GM23338 (cell line): ENCODE measurements at regions not wholly inside any gene's neighbourhood (a gene's known extent, or its start where the extent isn't known, plus 50 kb on each side); places are given as distances from the start of the nearest gene placed in this dataset.

Experiments
- ATAC-seq: fragments of 200-7000 bp; cut with Tn5 transposase; 3 replicates; pipeline ENCODE4 v1.9.1; 2020
- DNase-seq: peaks from one replicate; pipeline ENCODE4 v3.0.0-alpha.2; 2015; ENCODE audit warnings: low spot score
- H2AFZ ChIP-seq: fragments of 200-600 bp; sonication (generic); 2 replicates; pipeline ENCODE4 v1.8.0; 2016; ENCODE audit warnings: antibody characterized with exemption, mild to moderate bottlenecking, moderate library complexity
- H3F3A ChIP-seq: fragments of 200-600 bp; sonication (generic); replicated peaks from 2 replicates; pipeline ENCODE4 v1.8.0; 2017; ENCODE audit warnings: antibody characterized with exemption, mixed run types, low read depth
- H3K27ac ChIP-seq: fragments of 200-600 bp; sonication (generic); 2 replicates; pipeline ENCODE4 v1.6.1; 2016; ENCODE audit warnings: low read depth
- H3K27me3 ChIP-seq: fragments of 200-600 bp; sonication (generic); 2 replicates; pipeline ENCODE4 v1.8.0; 2016; ENCODE audit warnings: mild to moderate bottlenecking, mixed run types, moderate library complexity; ENCODE audit not compliant: insufficient read depth
- H3K36me3 ChIP-seq: fragments of 200-600 bp; sonication (generic); 2 replicates; pipeline ENCODE4 v1.8.0; 2016; ENCODE audit warnings: mild to moderate bottlenecking; ENCODE audit not compliant: insufficient read depth
- H3K4me1 ChIP-seq: fragments of 200-600 bp; sonication (generic); 2 replicates; pipeline ENCODE4 v1.8.0; 2016; ENCODE audit warnings: mild to moderate bottlenecking, moderate library complexity; ENCODE audit not compliant: insufficient read depth
- H3K4me2 ChIP-seq: fragments of 200-600 bp; sonication (generic); 2 replicates; pipeline ENCODE4 v1.7.1; 2017; ENCODE audit warnings: mixed run types
- H3K4me3 ChIP-seq: fragments of 200-600 bp; sonication (generic); 2 replicates; pipeline ENCODE4 v1.6.1; 2016; ENCODE audit warnings: mixed run types
- H3K79me2 ChIP-seq: fragments of 200-600 bp; sonication (generic); replicated peaks from 2 replicates; pipeline ENCODE4 v1.8.0; 2017; ENCODE audit warnings: mild to moderate bottlenecking; ENCODE audit not compliant: insufficient read depth
- H3K9me2 ChIP-seq: fragments of 200-600 bp; sonication (generic); 2 replicates; pipeline ENCODE4 v1.8.0; 2017; ENCODE audit not compliant: insufficient read depth
- H4K20me1 ChIP-seq: fragments of 200-600 bp; sonication (generic); replicated peaks from 2 replicates; pipeline ENCODE4 v1.8.0; 2017; ENCODE audit warnings: mild to moderate bottlenecking; ENCODE audit not compliant: insufficient read depth
- H3K27ac Mint-ChIP-seq: 2 replicates; pipeline ENCODE4 v1.8.0; 2020; ENCODE audit warnings: inconsistent platforms, mild to moderate bottlenecking, moderate library complexity, mixed read lengths
- H3K27me3 Mint-ChIP-seq: 3 replicates; pipeline ENCODE4 v1.8.0; 2022; ENCODE audit warnings: low read depth, mild to moderate bottlenecking, moderate library complexity, mixed read lengths, inconsistent platforms; ENCODE audit not compliant: insufficient read depth, poor library complexity
- H3K36me3 Mint-ChIP-seq: 3 replicates; pipeline ENCODE4 v1.8.0; 2021; ENCODE audit warnings: low read depth, mild to moderate bottlenecking, inconsistent platforms, moderate library complexity, mixed read lengths
- H3K4me1 Mint-ChIP-seq: 3 replicates; pipeline ENCODE4 v1.8.0; 2020; ENCODE audit warnings: mild to moderate bottlenecking, inconsistent platforms, mixed read lengths
- H3K4me3 Mint-ChIP-seq: 3 replicates; pipeline ENCODE4 v1.8.0; 2021; ENCODE audit warnings: moderate library complexity, mild to moderate bottlenecking, inconsistent platforms, mixed read lengths
- H3K9me3 Mint-ChIP-seq: 3 replicates; pipeline ENCODE4 v1.8.0; 2020; ENCODE audit warnings: moderate library complexity, mild to moderate bottlenecking, inconsistent platforms, mixed read lengths
- CREB1 ChIP-seq: fragments of 250-450 bp; sonication (Bioruptor Pico); IDR thresholded peaks from 2 replicates; pipeline ENCODE4 v1.5.0; 2020; ENCODE audit warnings: low read depth, mild to moderate bottlenecking, moderate library complexity
- EZH2 ChIP-seq: fragments of 200-600 bp; sonication (generic); IDR thresholded peaks from one replicate; pipeline ENCODE4 v1.8.0; 2017; ENCODE audit warnings: antibody characterized with exemption, mild to moderate bottlenecking, low read depth; ENCODE audit not compliant: unreplicated experiment
- EZH2phosphoT487 ChIP-seq: fragments of 200-600 bp; sonication (generic); IDR thresholded peaks from one replicate; pipeline ENCODE4 v1.8.1; 2018; ENCODE audit warnings: antibody characterized with exemption; ENCODE audit not compliant: unreplicated experiment
- NANOG ChIP-seq: IDR thresholded peaks from 2 replicates; pipeline ENCODE4 v1.6.1; 2016; ENCODE audit warnings: antibody characterized with exemption, borderline replicate concordance
- POLR2AphosphoS5 ChIP-seq: IDR thresholded peaks from 2 replicates; pipeline ENCODE4 v1.6.1; 2016; ENCODE audit warnings: antibody characterized with exemption, low read depth
- STAT1 ChIP-seq: IDR thresholded peaks from one replicate; pipeline ENCODE4 v1.6.1; 2016; ENCODE audit warnings: antibody characterized with exemption; ENCODE audit not compliant: unreplicated experiment
- ZNF114 ChIP-seq: fragments of 250-450 bp; sonication (Bioruptor Pico); IDR thresholded peaks from 2 replicates; pipeline ENCODE4 v1.5.0; 2020; ENCODE audit warnings: mild to moderate bottlenecking, moderate library complexity
- ZNF331 ChIP-seq: fragments of 250-450 bp; sonication (Bioruptor Pico); IDR thresholded peaks from 2 replicates; pipeline ENCODE4 v1.5.0; 2020; ENCODE audit warnings: low read depth, mild to moderate bottlenecking, moderate library complexity
- TF ChIP-seq, protein P1 (sequence below): IDR thresholded peaks from 2 replicates; pipeline ENCODE4 v1.6.1; 2016; ENCODE audit warnings: antibody characterized with exemption
- TF ChIP-seq, protein P2 (sequence below): fragments of 250-450 bp; sonication (Bioruptor Pico); IDR thresholded peaks from 2 replicates; pipeline ENCODE4 v1.5.0; 2020; ENCODE audit warnings: mild to moderate bottlenecking, moderate library complexity
- TF ChIP-seq, protein P3 (sequence below): IDR thresholded peaks from one replicate; pipeline ENCODE4 v1.6.1; 2018; ENCODE audit warnings: antibody characterized with exemption; ENCODE audit not compliant: unreplicated experiment
- TF ChIP-seq, protein P4 (sequence below), 2 experiments: fragments of 200-600 bp in 1 of 2; sonication (generic) in 1 of 2; conservative IDR thresholded peaks; 2 replicates each; pipeline versions ENCODE4 v1.5.1 to v1.6.1; 2016 to 2017; ENCODE audit warnings: antibody characterized with exemption in 2 of 2, low read depth in 2 of 2, mild to moderate bottlenecking in 2 of 2, moderate library complexity in 1 of 2

DNA sequence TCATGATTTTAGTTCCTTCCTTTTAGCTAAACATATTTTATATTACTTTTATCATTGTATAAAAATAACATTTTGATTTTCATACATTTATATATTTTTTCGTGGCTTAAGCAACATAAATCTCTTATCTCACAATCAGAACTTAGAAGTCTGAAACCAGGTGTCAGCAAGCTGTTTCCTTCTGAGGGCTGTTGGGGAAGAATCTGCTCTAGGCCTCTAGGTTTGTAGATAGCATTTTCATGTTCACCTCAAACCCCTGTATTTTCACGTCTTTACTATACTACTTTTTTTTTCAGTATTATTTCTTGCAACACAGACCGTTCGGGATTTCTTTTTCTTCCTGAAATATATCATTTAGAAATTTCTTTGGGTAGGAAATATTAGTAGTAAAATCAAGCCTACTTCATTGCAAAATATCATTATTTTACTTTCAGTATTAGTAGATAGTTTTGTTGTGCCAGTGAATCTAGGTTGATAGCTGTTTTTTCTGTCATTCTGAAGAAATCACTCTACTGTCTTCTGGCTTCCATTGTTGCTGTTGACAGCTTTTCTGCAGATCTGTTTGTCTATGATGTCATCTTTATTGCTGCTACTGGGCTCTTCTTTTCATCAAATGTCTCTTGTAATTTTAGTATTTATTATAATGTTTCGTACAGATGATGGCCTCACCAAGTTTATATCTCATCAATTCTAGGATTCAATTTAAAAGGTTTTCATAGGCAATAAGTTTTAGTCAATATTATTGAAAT is 756.3 kb downstream of the VGLL3 start:
- Histone ChIP-seq H3F3A (no peaks in the 10 kb centered on the region), H4K20me1 (no peaks in the 10 kb centered on the region), H3K4me3 (no peak overlapping the region), H3K4me2 (no peak overlapping the region), H3K9me2 (no peaks in the 10 kb centered on the region), H3K79me2 (no peaks in the 10 kb centered on the region), H3K27me3 (no peaks in the 10 kb centered on the region), H3K4me1 (peaks cover 41% of the 10 kb centered on the region), H2AFZ (no peak overlapping the region), H3K27ac (peak overlapping the region; percentile 78), H3K36me3 (no peaks in the 10 kb centered on the region)
- DNase-seq (peak; percentile 19), ATAC-seq (no peak)
- H3K27me3 Mint-ChIP-seq = no peaks in the 10 kb centered on the region
- peak overlapping the region; percentile 10 for H3K27ac Mint-ChIP-seq
- H3K4me1 Mint-ChIP-seq = peaks cover 39% of the 10 kb centered on the region
- TF ChIP-seq STAT1 = no peak
- TF ChIP-seq, protein P1, sequence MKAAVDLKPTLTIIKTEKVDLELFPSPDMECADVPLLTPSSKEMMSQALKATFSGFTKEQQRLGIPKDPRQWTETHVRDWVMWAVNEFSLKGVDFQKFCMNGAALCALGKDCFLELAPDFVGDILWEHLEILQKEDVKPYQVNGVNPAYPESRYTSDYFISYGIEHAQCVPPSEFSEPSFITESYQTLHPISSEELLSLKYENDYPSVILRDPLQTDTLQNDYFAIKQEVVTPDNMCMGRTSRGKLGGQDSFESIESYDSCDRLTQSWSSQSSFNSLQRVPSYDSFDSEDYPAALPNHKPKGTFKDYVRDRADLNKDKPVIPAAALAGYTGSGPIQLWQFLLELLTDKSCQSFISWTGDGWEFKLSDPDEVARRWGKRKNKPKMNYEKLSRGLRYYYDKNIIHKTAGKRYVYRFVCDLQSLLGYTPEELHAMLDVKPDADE = no peak
- TF ChIP-seq, protein P2, sequence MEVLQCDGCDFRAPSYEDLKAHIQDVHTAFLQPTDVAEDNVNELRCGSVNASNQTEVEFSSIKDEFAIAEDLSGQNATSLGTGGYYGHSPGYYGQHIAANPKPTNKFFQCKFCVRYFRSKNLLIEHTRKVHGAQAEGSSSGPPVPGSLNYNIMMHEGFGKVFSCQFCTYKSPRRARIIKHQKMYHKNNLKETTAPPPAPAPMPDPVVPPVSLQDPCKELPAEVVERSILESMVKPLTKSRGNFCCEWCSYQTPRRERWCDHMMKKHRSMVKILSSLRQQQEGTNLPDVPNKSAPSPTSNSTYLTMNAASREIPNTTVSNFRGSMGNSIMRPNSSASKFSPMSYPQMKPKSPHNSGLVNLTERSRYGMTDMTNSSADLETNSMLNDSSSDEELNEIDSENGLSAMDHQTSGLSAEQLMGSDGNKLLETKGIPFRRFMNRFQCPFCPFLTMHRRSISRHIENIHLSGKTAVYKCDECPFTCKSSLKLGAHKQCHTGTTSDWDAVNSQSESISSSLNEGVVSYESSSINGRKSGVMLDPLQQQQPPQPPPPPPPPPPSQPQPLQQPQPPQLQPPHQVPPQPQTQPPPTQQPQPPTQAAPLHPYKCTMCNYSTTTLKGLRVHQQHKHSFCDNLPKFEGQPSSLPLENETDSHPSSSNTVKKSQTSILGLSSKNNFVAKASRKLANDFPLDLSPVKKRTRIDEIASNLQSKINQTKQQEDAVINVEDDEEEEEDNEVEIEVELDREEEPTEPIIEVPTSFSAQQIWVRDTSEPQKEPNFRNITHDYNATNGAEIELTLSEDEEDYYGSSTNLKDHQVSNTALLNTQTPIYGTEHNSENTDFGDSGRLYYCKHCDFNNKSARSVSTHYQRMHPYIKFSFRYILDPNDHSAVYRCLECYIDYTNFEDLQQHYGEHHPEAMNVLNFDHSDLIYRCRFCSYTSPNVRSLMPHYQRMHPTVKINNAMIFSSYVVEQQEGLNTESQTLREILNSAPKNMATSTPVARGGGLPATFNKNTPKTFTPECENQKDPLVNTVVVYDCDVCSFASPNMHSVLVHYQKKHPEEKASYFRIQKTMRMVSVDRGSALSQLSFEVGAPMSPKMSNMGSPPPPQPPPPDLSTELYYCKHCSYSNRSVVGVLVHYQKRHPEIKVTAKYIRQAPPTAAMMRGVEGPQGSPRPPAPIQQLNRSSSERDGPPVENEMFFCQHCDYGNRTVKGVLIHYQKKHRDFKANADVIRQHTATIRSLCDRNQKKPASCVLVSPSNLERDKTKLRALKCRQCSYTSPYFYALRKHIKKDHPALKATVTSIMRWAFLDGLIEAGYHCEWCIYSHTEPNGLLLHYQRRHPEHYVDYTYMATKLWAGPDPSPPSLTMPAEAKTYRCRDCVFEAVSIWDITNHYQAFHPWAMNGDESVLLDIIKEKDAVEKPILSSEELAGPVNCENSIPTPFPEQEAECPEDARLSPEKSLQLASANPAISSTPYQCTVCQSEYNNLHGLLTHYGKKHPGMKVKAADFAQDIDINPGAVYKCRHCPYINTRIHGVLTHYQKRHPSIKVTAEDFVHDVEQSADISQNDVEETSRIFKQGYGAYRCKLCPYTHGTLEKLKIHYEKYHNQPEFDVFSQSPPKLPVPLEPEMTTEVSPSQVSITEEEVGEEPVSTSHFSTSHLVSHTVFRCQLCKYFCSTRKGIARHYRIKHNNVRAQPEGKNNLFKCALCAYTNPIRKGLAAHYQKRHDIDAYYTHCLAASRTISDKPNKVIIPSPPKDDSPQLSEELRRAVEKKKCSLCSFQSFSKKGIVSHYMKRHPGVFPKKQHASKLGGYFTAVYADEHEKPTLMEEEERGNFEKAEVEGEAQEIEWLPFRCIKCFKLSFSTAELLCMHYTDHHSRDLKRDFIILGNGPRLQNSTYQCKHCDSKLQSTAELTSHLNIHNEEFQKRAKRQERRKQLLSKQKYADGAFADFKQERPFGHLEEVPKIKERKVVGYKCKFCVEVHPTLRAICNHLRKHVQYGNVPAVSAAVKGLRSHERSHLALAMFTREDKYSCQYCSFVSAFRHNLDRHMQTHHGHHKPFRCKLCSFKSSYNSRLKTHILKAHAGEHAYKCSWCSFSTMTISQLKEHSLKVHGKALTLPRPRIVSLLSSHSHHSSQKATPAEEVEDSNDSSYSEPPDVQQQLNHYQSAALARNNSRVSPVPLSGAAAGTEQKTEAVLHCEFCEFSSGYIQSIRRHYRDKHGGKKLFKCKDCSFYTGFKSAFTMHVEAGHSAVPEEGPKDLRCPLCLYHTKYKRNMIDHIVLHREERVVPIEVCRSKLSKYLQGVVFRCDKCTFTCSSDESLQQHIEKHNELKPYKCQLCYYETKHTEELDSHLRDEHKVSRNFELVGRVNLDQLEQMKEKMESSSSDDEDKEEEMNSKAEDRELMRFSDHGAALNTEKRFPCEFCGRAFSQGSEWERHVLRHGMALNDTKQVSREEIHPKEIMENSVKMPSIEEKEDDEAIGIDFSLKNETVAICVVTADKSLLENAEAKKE (CRISPR knock-in tag) = no peak
- TF ChIP-seq CREB1 (CRISPR knock-in tag) = no peak
- TF ChIP-seq ZNF331 (CRISPR knock-in tag) = no peak
- TF ChIP-seq EZH2 = no peak
- TF ChIP-seq EZH2phosphoT487 = no peak
- TF ChIP-seq, protein P3, sequence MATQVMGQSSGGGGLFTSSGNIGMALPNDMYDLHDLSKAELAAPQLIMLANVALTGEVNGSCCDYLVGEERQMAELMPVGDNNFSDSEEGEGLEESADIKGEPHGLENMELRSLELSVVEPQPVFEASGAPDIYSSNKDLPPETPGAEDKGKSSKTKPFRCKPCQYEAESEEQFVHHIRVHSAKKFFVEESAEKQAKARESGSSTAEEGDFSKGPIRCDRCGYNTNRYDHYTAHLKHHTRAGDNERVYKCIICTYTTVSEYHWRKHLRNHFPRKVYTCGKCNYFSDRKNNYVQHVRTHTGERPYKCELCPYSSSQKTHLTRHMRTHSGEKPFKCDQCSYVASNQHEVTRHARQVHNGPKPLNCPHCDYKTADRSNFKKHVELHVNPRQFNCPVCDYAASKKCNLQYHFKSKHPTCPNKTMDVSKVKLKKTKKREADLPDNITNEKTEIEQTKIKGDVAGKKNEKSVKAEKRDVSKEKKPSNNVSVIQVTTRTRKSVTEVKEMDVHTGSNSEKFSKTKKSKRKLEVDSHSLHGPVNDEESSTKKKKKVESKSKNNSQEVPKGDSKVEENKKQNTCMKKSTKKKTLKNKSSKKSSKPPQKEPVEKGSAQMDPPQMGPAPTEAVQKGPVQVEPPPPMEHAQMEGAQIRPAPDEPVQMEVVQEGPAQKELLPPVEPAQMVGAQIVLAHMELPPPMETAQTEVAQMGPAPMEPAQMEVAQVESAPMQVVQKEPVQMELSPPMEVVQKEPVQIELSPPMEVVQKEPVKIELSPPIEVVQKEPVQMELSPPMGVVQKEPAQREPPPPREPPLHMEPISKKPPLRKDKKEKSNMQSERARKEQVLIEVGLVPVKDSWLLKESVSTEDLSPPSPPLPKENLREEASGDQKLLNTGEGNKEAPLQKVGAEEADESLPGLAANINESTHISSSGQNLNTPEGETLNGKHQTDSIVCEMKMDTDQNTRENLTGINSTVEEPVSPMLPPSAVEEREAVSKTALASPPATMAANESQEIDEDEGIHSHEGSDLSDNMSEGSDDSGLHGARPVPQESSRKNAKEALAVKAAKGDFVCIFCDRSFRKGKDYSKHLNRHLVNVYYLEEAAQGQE = no peak
- TF ChIP-seq POLR2AphosphoS5 = no peak
- TF ChIP-seq ZNF114 (CRISPR knock-in tag) = no peak
- TF ChIP-seq NANOG = no peak
- TF ChIP-seq, protein P4, sequence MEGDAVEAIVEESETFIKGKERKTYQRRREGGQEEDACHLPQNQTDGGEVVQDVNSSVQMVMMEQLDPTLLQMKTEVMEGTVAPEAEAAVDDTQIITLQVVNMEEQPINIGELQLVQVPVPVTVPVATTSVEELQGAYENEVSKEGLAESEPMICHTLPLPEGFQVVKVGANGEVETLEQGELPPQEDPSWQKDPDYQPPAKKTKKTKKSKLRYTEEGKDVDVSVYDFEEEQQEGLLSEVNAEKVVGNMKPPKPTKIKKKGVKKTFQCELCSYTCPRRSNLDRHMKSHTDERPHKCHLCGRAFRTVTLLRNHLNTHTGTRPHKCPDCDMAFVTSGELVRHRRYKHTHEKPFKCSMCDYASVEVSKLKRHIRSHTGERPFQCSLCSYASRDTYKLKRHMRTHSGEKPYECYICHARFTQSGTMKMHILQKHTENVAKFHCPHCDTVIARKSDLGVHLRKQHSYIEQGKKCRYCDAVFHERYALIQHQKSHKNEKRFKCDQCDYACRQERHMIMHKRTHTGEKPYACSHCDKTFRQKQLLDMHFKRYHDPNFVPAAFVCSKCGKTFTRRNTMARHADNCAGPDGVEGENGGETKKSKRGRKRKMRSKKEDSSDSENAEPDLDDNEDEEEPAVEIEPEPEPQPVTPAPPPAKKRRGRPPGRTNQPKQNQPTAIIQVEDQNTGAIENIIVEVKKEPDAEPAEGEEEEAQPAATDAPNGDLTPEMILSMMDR (conservative IDR thresholded peaks at IDR 0.05; ENCODE audit: low read depth in 2 of 2) = no peak
- peaks cover 6% of the 10 kb centered on the region; the same call in 2 of the 3 replicates for H3K36me3 Mint-ChIP-seq
- H3K9me3 Mint-ChIP-seq = no peaks in the 10 kb centered on the region
- H3K4me3 Mint-ChIP-seq = no peak overlapping the region
